Thyroid gland (tissue), 4 donors: ENCODE measurements at regions not wholly inside any gene's neighbourhood (a gene's known extent, or its start where the extent isn't known, plus 50 kb on each side); places are given as distances from the start of the nearest gene placed in this dataset.

Experiments
- DNase-seq, 2 donors: peaks; one replicate each; pipeline ENCODE4 v3.0.0-alpha.2; 2019
- H3K27ac ChIP-seq, 3 donors: fragments of 200-600 bp; sonication (generic); 1 replicate in 2 of 3; 2 replicates in 1 of 3; pipeline ENCODE4 v1.5.1; 2016 to 2019; ENCODE audit warnings: mild to moderate bottlenecking in 1 of 3, moderate library complexity in 1 of 3
- H3K27me3 ChIP-seq: fragments of 200-600 bp; sonication (generic); one replicate; pipeline ENCODE4 v1.5.1; 2019
- H3K36me3 ChIP-seq, 2 donors: fragments of 200-600 bp; sonication (generic); one replicate each; pipeline ENCODE4 v1.5.1; 2016 to 2019
- H3K4me1 ChIP-seq, 2 donors: fragments of 200-600 bp; sonication (generic); one replicate each; pipeline ENCODE4 v1.5.1; 2017 to 2019
- H3K4me3 ChIP-seq, 3 donors: fragments of 200-600 bp; sonication (generic); replicated peaks in 1 of 3; 1 replicate in 2 of 3; 2 replicates in 1 of 3; pipeline ENCODE4 v1.5.1; 2016; ENCODE audit warnings: mild to moderate bottlenecking in 1 of 3
- H3K9me3 ChIP-seq: fragments of 200-600 bp; sonication (generic); one replicate; pipeline ENCODE4 v1.5.1; 2017
- POLR2A ChIP-seq, 2 donors: fragments of 450-650 bp; IDR thresholded peaks; one replicate each; pipeline ENCODE4 v1.6.1; 2017; ENCODE audit warnings: antibody characterized with exemption in 2 of 2, mild to moderate bottlenecking in 2 of 2, moderate library complexity in 1 of 2
- WGBS, 2 donors: methylation state at CpG; one replicate each; pipeline ENCODE4 v1.1.5; 2017; 5-methylcytosine and 5-hydroxymethylcytosine counted together
- intact Hi-C: fragments of 100-400 bp; cut with DNase I; formaldehyde crosslinking; loops from one replicate; pipeline ENCODE4 v1.15.1; 2023
- TF ChIP-seq, protein P1 (sequence below), 6 experiments: fragments of 200-600 bp in 3 of 6; fragments of 450-650 bp in 3 of 6; sonication (generic) in 3 of 6; IDR thresholded peaks; one replicate each; pipeline ENCODE4 v1.5.1; 2016 to 2019; ENCODE audit warnings: antibody characterized with exemption in 6 of 6, mild to moderate bottlenecking in 2 of 6, inconsistent platforms in 1 of 6, moderate library complexity in 1 of 6

DNA sequence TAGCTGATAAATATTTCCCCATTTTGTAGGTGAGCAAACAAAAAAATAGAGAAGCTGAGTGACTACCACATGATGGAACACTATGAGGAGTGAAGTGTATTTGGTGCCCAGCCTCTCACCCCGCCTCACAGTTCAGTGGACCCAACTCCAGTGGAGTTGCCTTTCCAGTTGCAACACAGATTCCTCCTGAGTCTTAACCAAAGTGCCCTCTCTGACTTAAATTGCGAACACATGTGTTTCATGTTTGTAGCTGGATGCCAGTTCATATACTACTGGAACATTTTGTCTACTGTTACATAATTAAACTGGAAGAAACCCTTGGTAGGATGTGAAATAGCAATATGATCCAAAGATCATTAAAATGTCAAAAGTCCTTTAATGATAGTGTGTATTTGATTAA is 448.9 kb downstream of the COL12A1 start:
- Histone ChIP-seq H3K4me1 (no peaks in the 10 kb centered on the region), H3K36me3 (no peaks in the 10 kb centered on the region), H3K27me3 (no peaks in the 10 kb centered on the region), H3K27ac (no peak overlapping the region), H3K4me3 (no peak overlapping the region), H3K9me3 (no peaks in the 10 kb centered on the region)
- intact Hi-C loops: no loop called here
- WGBS, 2 donors: 85 to 92% methylated on average over 2 of the region's 2 CpGs
- no peak for DNase-seq
- TF ChIP-seq POLR2A (IDR thresholded peaks at IDR 0.05): no peak
- TF ChIP-seq, protein P1, sequence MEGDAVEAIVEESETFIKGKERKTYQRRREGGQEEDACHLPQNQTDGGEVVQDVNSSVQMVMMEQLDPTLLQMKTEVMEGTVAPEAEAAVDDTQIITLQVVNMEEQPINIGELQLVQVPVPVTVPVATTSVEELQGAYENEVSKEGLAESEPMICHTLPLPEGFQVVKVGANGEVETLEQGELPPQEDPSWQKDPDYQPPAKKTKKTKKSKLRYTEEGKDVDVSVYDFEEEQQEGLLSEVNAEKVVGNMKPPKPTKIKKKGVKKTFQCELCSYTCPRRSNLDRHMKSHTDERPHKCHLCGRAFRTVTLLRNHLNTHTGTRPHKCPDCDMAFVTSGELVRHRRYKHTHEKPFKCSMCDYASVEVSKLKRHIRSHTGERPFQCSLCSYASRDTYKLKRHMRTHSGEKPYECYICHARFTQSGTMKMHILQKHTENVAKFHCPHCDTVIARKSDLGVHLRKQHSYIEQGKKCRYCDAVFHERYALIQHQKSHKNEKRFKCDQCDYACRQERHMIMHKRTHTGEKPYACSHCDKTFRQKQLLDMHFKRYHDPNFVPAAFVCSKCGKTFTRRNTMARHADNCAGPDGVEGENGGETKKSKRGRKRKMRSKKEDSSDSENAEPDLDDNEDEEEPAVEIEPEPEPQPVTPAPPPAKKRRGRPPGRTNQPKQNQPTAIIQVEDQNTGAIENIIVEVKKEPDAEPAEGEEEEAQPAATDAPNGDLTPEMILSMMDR (IDR thresholded peaks at IDR 0.05): no peak

- no peak overlapping the region for H3K4me3 ChIP-seq
- no peaks in the 10 kb centered on the region for H3K9me3 ChIP-seq
- intact Hi-C loops: no loop called here
- 62 to 75% methylated on average over 2 of the region's 2 CpGs for WGBS, 2 donors
- no peaks in the 10 kb centered on the region for H3K27me3 ChIP-seq
- DNase-seq: no peak
- no peak overlapping the region for H3K27ac ChIP-seq
- no peaks in the 10 kb centered on the region for H3K4me1 ChIP-seq
- no peaks in the 10 kb centered on the region for H3K36me3 ChIP-seq
- no peak for TF ChIP-seq POLR2A (IDR thresholded peaks at IDR 0.05)
- TF ChIP-seq, protein P1 (IDR thresholded peaks at IDR 0.05): no peak
Observed at GRCh38 chr6:74755778-74756177, 450.1 kb downstream of the COL12A1 start.

GRCh38 chr6:74755196-74755595 is 450.7 kb downstream of the COL12A1 start:
- Histone ChIP-seq H3K36me3 (no peaks in the 10 kb centered on the region), H3K4me3 (no peak overlapping the region), H3K27me3 (no peaks in the 10 kb centered on the region), H3K4me1 (no peaks in the 10 kb centered on the region), H3K9me3 (no peaks in the 10 kb centered on the region), H3K27ac (no peak overlapping the region)
- intact Hi-C loops: no loop called here
- WGBS, 2 donors: 89 to 96% methylated on average over 10 of the region's 10 CpGs
- TF ChIP-seq, protein P1 (IDR thresholded peaks at IDR 0.05): no peak
- TF ChIP-seq POLR2A (IDR thresholded peaks at IDR 0.05): no peak
- DNase-seq: no peak

DNA sequence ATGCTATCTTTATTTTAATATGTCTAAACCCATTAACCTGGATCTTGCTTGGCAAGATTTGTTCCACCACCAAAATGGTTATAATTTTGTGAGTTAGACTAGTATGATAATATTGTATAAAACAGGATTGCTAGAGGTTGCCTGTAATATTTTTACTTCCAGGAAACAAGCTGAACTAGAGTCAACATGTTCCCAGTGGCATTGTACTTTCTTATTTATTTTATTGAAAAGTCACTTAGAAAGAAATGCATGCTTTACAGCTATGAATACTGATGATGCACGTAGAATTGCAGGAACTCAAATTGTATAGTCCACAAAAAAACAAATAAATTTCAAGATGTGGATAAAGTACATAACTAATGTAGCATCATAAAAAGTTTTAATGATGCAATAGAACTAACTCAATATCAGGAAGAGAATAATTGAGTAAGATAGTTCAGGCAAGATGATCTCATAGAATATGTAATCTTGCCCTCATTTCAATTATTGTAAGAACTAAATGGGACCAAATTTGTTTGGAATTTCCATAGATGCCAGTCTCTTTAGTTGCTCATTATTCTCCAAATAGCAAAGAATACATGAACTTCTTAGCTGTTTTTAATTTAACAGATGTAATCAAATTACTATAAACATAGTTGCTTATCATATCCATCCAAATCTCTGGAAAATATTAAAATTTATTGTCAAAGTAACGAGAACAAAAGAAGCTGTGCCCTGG is 451.8 kb downstream of the COL12A1 start:
- TF ChIP-seq, protein P1 (IDR thresholded peaks at IDR 0.05): no peak
- no peak for TF ChIP-seq POLR2A (IDR thresholded peaks at IDR 0.05)
- DNase-seq: no peak
- WGBS, 2 donors: 76 to 82% methylated on average over 2 of the region's 2 CpGs

GRCh38 chr6:74752303-74752702 is 453.6 kb downstream of the COL12A1 start:
- TF ChIP-seq, protein P1 (IDR thresholded peaks at IDR 0.05): peak in 4 of 6 experiments; percentile 39 to 60 (median 50)
- TF ChIP-seq POLR2A (IDR thresholded peaks at IDR 0.05): no peak
- no peaks in the 10 kb centered on the region for H3K36me3 ChIP-seq
- no peaks in the 10 kb centered on the region for H3K4me1 ChIP-seq
- intact Hi-C loops: loop anchor here (5.0 kb wide), 1 partner anchor 455 kb away; the partner anchor contains the start of gene COL12A1
- H3K27me3 ChIP-seq: no peaks in the 10 kb centered on the region
- no peak overlapping the region for H3K27ac ChIP-seq
- no peak overlapping the region for H3K4me3 ChIP-seq
- no peaks in the 10 kb centered on the region for H3K9me3 ChIP-seq
- WGBS, 2 donors: 66 to 67% methylated on average over 3 of the region's 3 CpGs
- peak; percentile 12 to 31 for DNase-seq

More for the DNA sequence above, 451.8 kb downstream of the COL12A1 start:
- intact Hi-C loops: loop anchor here (5.0 kb wide), 1 partner anchor 453 kb away; the partner anchor contains the start of gene COL12A1
- H3K36me3 ChIP-seq: no peaks in the 10 kb centered on the region
- no peak overlapping the region for H3K4me3 ChIP-seq
- no peak overlapping the region for H3K27ac ChIP-seq
- H3K4me1 ChIP-seq: no peaks in the 10 kb centered on the region
- H3K27me3 ChIP-seq: no peaks in the 10 kb centered on the region
- no peaks in the 10 kb centered on the region for H3K9me3 ChIP-seq
